ENCODE measurements at regions not wholly inside any gene's neighbourhood (a gene's known extent, or its start where the extent isn't known, plus 50 kb on each side); places are given as distances from the start of the nearest gene placed in this dataset.

DNA sequence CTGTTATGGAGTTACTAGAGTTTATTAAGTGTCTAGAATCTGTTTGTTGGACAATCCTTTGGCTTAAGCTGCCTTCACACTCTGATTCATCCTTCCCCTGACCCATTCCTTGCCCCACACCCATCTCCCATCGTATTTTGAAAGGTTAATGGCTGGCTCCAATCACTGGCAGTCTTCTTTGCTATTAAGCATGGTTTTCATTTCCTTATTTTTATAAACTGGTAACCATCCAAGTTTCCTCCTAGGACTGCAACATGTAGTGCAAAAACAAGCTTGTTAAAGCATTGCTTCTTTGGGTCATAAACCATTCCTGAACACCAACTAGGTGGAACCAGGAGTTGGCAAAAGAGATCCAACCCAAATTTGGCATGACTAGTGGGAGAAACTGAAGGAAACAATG lies 148.4 kb downstream of the DTWD1 start:
- TF ChIP-seq ELF4 (IDR thresholded peaks at IDR 0.05) (no peak), SUZ12 (IDR thresholded peaks at IDR 0.05) (no peak), ARNT (IDR thresholded peaks at IDR 0.05) (no peak), FOXK2 (IDR thresholded peaks at IDR 0.05) (no peak), BHLHE40 (IDR thresholded peaks at IDR 0.05; ENCODE audit: borderline replicate concordance) (no peak)
